ENCODE measurements at regions not wholly inside any gene's neighbourhood (a gene's known extent, or its start where the extent isn't known, plus 50 kb on each side); places are given as distances from the start of the nearest gene placed in this dataset.
A peak's percentile ranks its signal among the peaks of the same experiment; 100 is the strongest.

- H3K4me3 ChIP-seq (ENCODE audit: low read depth, low read length) = no peak overlapping the region
- DNase-seq (ENCODE audit: low read depth, low spot score) = no peak
- no peak for TF ChIP-seq CTCF (IDR thresholded peaks at IDR 0.05; ENCODE audit: low read depth, low read length)
- in situ Hi-C loops (cut with HindIII; ENCODE audit: low sequenced_read_pairs) = no loop called here
Observed at GRCh38 chr1:212205006-212205405, 80.2 kb upstream of the PPP2R5A start.

- peak; percentile 50 for DNase-seq (ENCODE audit: low read depth, low spot score)
- in situ Hi-C loops (cut with HindIII; ENCODE audit: low sequenced_read_pairs) = no loop called here
- no peak overlapping the region for H3K4me3 ChIP-seq (ENCODE audit: low read depth, low read length)
- TF ChIP-seq CTCF (IDR thresholded peaks at IDR 0.05; ENCODE audit: low read depth, low read length) = no peak
Observed at GRCh38 chr1:212205843-212206242, 79.4 kb upstream of the PPP2R5A start.

GRCh38 chr1:212207118-212207517 is 78.1 kb upstream of the PPP2R5A start:
- in situ Hi-C loops (cut with HindIII; ENCODE audit: low sequenced_read_pairs) = no loop called here
- H3K4me3 ChIP-seq (ENCODE audit: low read depth, low read length) = no peak overlapping the region
- no peak for TF ChIP-seq CTCF (IDR thresholded peaks at IDR 0.05; ENCODE audit: low read depth, low read length)
- DNase-seq (ENCODE audit: low read depth, low spot score) = no peak

GRCh38 chr1:212207822-212208520 is 77.2 kb upstream of the PPP2R5A start:
- TF ChIP-seq CTCF (IDR thresholded peaks at IDR 0.05; ENCODE audit: low read depth, low read length) = no peak
- no peak overlapping the region for H3K4me3 ChIP-seq (ENCODE audit: low read depth, low read length)
- in situ Hi-C loops (cut with HindIII; ENCODE audit: low sequenced_read_pairs) = no loop called here
- no peak for DNase-seq (ENCODE audit: low read depth, low spot score)

- in situ Hi-C loops (cut with HindIII; ENCODE audit: low sequenced_read_pairs) = no loop called here
- no peak overlapping the region for H3K4me3 ChIP-seq (ENCODE audit: low read depth, low read length)
- DNase-seq (ENCODE audit: low read depth, low spot score) = no peak
- TF ChIP-seq CTCF (IDR thresholded peaks at IDR 0.05; ENCODE audit: low read depth, low read length) = no peak
Observed at GRCh38 chr1:212208978-212209644, 76.1 kb upstream of the PPP2R5A start.

- in situ Hi-C loops (cut with HindIII; ENCODE audit: low sequenced_read_pairs) = no loop called here
- TF ChIP-seq CTCF (IDR thresholded peaks at IDR 0.05; ENCODE audit: low read depth, low read length) = no peak
Observed at GRCh38 chr1:212211371-212211770, 73.8 kb upstream of the PPP2R5A start.

More at GRCh38 chr1:212211371-212211770, 73.8 kb upstream of the PPP2R5A start:
- no peak for DNase-seq (ENCODE audit: low read depth, low spot score)
- no peak overlapping the region for H3K4me3 ChIP-seq (ENCODE audit: low read depth, low read length)

Data from astrocyte of the spinal cord (primary cell).